ENCODE measurements at regions not wholly inside any gene's neighbourhood (a gene's known extent, or its start where the extent isn't known, plus 50 kb on each side); places are given as distances from the start of the nearest gene placed in this dataset.

DNA sequence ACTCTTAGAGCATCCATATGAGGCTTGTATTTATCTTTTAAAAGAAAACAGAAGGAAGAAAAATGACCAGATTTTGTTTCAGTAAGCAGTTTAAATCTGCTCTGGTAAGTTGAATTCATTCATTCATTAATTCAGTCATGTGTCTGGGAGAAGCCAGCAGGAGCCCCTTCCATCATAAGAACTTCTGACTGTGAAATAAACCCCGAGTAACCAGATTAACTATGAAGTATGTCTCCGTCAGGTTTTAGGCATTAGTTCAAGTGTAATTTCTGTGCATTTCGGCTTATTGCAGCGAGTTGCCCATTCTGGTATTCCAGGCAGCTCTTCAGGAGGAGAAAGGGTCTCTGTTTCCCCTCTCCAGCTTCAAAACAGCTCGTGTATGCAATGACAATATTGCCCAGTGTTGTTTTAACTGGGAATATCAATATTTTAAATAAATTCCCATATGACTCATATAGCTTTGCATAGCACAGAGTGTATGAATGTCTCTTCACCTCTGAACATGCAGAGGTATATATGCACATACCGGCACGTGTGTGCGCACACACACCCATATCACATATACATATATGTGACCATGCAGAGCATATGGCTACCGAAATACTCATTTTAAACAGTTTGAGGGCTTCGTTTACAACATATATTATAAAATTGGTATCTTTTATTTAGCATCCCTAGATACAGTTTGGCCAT lies 255.3 kb downstream of the BCOR start:
- no peak overlapping the region for H3K4me3 ChIP-seq (ENCODE audit: insufficient read depth, low read depth, low read length, poor library complexity, severe bottlenecking)
- no peaks in the 10 kb centered on the region for H3K9me3 ChIP-seq (ENCODE audit: control insufficient read depth, low read length)
- H3K27ac ChIP-seq (ENCODE audit: insufficient read depth, low read length, poor library complexity, severe bottlenecking) = no peak overlapping the region
- H3K27me3 ChIP-seq (replicated peaks; ENCODE audit: control insufficient read depth, insufficient read depth, low read length, poor library complexity, severe bottlenecking) = no peaks in the 10 kb centered on the region
- H3K36me3 ChIP-seq (ENCODE audit: control insufficient read depth, insufficient read depth, low read length) = no peaks in the 10 kb centered on the region
- no peaks in the 10 kb centered on the region for H3K4me1 ChIP-seq (ENCODE audit: control insufficient read depth, insufficient read depth, low read length, poor library complexity, severe bottlenecking)
- no peak for DNase-seq

DNA sequence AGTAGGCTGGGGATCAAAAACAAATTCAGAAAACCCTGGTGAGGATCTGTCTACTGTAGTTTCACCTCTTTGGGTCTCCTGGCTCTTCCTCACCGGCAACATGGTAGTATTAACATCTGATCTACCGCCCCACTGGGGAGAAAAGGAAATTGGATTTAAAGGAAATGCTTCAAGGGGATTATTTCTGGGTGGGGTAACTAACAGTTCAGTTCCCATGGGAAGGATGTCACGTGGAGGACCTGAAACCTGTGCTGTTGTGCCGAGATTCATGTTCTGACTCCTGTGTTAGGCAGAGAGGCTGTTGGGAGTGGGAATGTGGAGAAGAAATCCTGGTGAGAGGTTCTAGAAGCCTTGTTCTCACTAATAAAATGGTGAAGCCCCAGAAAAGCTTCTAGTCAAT lies 254.4 kb downstream of the BCOR start:
- Histone ChIP-seq H3K36me3 (ENCODE audit: control insufficient read depth, insufficient read depth, low read length) (no peaks in the 10 kb centered on the region), H3K9me3 (ENCODE audit: control insufficient read depth, low read length) (no peaks in the 10 kb centered on the region), H3K4me3 (ENCODE audit: insufficient read depth, low read depth, low read length, poor library complexity, severe bottlenecking) (no peak overlapping the region), H3K27ac (ENCODE audit: insufficient read depth, low read length, poor library complexity, severe bottlenecking) (no peak overlapping the region), H3K27me3 (replicated peaks; ENCODE audit: control insufficient read depth, insufficient read depth, low read length, poor library complexity, severe bottlenecking) (no peaks in the 10 kb centered on the region), H3K4me1 (ENCODE audit: control insufficient read depth, insufficient read depth, low read length, poor library complexity, severe bottlenecking) (no peaks in the 10 kb centered on the region)
- DNase-seq = no peak

DNA sequence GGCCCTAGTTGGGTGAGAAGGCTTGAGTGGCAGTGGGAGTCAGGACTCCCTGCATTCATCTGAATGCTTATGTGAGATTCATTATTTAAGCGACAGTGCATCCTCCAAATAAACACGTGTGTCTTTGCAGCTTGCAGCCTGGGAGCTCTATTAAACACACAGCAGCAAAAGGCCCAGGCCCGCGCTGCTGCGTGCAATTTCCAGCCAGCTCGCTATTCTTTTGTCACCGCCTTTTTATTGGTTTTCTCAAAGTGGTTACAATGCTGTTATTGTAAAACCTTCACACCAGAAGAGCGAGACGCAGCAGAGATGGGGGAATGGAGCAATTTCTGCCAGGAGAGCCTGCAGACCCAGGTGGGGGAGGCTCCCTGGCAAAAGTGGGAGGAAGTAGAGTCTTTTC lies 252.5 kb downstream of the BCOR start:
- no peaks in the 10 kb centered on the region for H3K36me3 ChIP-seq (ENCODE audit: control insufficient read depth, insufficient read depth, low read length)
- no peaks in the 10 kb centered on the region for H3K4me1 ChIP-seq (ENCODE audit: control insufficient read depth, insufficient read depth, low read length, poor library complexity, severe bottlenecking)
- H3K27me3 ChIP-seq (replicated peaks; ENCODE audit: control insufficient read depth, insufficient read depth, low read length, poor library complexity, severe bottlenecking) = no peaks in the 10 kb centered on the region
- no peak overlapping the region for H3K27ac ChIP-seq (ENCODE audit: insufficient read depth, low read length, poor library complexity, severe bottlenecking)
- no peaks in the 10 kb centered on the region for H3K9me3 ChIP-seq (ENCODE audit: control insufficient read depth, low read length)
- no peak for DNase-seq
- no peak overlapping the region for H3K4me3 ChIP-seq (ENCODE audit: insufficient read depth, low read depth, low read length, poor library complexity, severe bottlenecking)

DNA sequence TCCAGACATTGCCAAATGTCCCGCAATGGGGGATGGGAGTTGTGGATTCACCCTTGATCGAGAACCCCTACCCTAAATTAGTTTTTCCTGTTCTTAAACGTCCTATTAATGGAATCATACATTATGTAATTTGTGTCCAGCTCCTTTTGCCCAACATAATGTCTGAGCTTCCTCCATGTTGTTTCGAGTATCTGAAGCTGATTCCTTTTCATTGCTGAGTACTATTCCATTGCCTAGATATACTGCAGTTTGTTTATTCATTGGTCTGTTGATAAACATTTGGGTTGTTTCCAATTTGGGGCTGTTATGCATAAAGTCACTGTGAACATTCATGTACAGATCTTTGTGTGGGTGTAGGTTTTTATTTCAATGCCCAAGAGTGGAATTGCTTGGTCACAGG lies 251.3 kb downstream of the BCOR start:
- peaks cover 6% of the 10 kb centered on the region for H3K4me1 ChIP-seq (ENCODE audit: control insufficient read depth, insufficient read depth, low read length, poor library complexity, severe bottlenecking)
- H3K4me3 ChIP-seq (ENCODE audit: insufficient read depth, low read depth, low read length, poor library complexity, severe bottlenecking) = no peak overlapping the region
- no peaks in the 10 kb centered on the region for H3K27me3 ChIP-seq (replicated peaks; ENCODE audit: control insufficient read depth, insufficient read depth, low read length, poor library complexity, severe bottlenecking)
- H3K36me3 ChIP-seq (ENCODE audit: control insufficient read depth, insufficient read depth, low read length) = no peaks in the 10 kb centered on the region
- no peak for DNase-seq
- H3K27ac ChIP-seq (ENCODE audit: insufficient read depth, low read length, poor library complexity, severe bottlenecking) = no peak overlapping the region
- H3K9me3 ChIP-seq (ENCODE audit: control insufficient read depth, low read length) = no peaks in the 10 kb centered on the region

DNA sequence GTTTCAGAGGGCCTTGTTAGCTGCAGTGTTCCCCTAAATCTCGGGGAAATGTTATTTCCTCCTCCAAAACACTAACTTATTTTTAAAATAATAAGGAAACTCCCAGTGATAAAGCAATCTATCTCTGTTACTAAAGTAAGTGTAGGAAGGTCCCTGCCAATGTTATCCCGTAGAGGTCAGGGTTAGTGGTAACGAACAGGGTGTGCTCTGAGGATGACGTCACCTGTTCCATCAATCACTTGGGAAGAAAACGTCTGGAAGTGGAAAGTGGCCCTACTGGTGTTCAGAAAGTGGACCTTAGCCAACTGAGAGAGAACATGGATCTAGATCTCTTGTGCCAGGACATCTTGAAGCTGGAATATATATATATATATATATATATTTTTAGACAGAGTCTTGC lies 249.5 kb downstream of the BCOR start:
- Histone ChIP-seq H3K27ac (ENCODE audit: insufficient read depth, low read length, poor library complexity, severe bottlenecking) (no peak overlapping the region), H3K36me3 (ENCODE audit: control insufficient read depth, insufficient read depth, low read length) (no peaks in the 10 kb centered on the region), H3K27me3 (replicated peaks; ENCODE audit: control insufficient read depth, insufficient read depth, low read length, poor library complexity, severe bottlenecking) (no peaks in the 10 kb centered on the region), H3K4me1 (ENCODE audit: control insufficient read depth, insufficient read depth, low read length, poor library complexity, severe bottlenecking) (peaks cover 6% of the 10 kb centered on the region), H3K9me3 (ENCODE audit: control insufficient read depth, low read length) (no peaks in the 10 kb centered on the region), H3K4me3 (ENCODE audit: insufficient read depth, low read depth, low read length, poor library complexity, severe bottlenecking) (no peak overlapping the region)
- DNase-seq = no peak

DNA sequence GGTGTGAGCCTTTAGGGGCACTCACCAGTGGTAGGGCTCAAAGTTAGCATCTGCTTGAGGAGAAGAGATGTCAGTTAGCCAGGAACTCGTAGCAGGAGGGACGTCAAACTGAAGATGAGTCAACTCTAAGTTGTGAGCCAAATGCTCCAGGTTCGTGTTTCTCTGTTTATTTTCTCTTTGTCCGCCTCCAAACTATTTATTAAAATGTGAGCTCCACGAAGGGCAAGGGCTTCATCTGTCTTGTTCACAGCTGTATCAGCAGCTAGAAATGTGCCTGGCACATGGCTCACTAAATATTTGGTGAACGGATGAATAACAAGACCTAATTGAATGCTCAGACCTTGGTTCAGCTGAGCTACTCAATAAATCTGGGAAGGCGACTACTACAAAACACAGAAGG lies 248.9 kb downstream of the BCOR start:
- no peaks in the 10 kb centered on the region for H3K9me3 ChIP-seq (ENCODE audit: control insufficient read depth, low read length)
- no peak overlapping the region for H3K27ac ChIP-seq (ENCODE audit: insufficient read depth, low read length, poor library complexity, severe bottlenecking)
- peaks cover 9% of the 10 kb centered on the region for H3K4me1 ChIP-seq (ENCODE audit: control insufficient read depth, insufficient read depth, low read length, poor library complexity, severe bottlenecking)
- H3K36me3 ChIP-seq (ENCODE audit: control insufficient read depth, insufficient read depth, low read length) = no peaks in the 10 kb centered on the region
- DNase-seq = no peak
- H3K4me3 ChIP-seq (ENCODE audit: insufficient read depth, low read depth, low read length, poor library complexity, severe bottlenecking) = no peak overlapping the region
- H3K27me3 ChIP-seq (replicated peaks; ENCODE audit: control insufficient read depth, insufficient read depth, low read length, poor library complexity, severe bottlenecking) = no peaks in the 10 kb centered on the region

DNA sequence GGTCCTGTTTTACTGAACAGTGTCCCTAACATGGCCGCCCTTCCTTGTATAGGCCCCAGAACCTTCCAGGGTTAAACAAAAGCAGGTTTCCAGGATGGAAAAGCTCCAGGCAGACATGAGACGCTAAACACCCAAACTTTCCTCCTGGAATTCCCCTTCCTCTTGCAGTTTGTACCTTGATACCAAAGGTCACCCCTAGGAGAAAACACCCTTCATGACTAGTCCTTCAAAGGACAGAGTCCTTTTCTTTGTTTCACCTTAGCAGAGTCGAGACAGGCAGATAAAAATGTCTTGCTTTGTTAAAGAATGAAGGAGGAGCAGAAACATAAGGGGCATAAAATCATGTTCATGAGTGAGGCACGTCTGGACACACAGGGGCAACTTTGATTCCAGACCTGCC lies 247.5 kb downstream of the BCOR start:
- Histone ChIP-seq H3K4me1 (ENCODE audit: control insufficient read depth, insufficient read depth, low read length, poor library complexity, severe bottlenecking) (peaks cover 21% of the 10 kb centered on the region), H3K36me3 (ENCODE audit: control insufficient read depth, insufficient read depth, low read length) (no peaks in the 10 kb centered on the region), H3K9me3 (ENCODE audit: control insufficient read depth, low read length) (no peaks in the 10 kb centered on the region), H3K4me3 (ENCODE audit: insufficient read depth, low read depth, low read length, poor library complexity, severe bottlenecking) (no peak overlapping the region), H3K27ac (ENCODE audit: insufficient read depth, low read length, poor library complexity, severe bottlenecking) (no peak overlapping the region), H3K27me3 (replicated peaks; ENCODE audit: control insufficient read depth, insufficient read depth, low read length, poor library complexity, severe bottlenecking) (no peaks in the 10 kb centered on the region)
- DNase-seq = no peak

DNA sequence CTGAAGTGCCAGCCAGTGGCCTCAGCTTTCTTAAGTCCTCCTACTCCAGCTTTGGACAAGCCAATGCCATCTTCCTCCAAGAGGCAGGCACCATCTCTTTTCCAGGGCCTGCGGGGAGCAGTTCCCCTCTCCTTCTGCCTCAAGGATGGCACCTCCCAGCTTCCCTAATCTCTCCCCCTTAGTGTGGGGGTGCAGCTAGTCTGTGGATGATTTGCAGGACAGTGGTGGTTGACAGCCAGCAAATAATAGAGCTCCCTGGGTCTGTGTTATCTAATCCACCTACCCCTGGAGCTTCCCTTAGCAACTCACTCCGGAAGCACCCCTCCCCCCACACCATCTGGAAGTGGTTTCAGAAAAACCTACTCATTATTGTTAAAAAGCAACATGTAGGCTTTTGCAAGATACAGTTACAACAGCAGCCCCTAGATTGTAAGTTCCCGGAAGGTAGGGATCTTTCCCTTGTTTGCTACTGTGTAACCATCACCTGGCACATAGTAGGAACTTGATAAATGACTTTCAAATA lies 247.1 kb downstream of the BCOR start:
- Histone ChIP-seq H3K27ac (ENCODE audit: insufficient read depth, low read length, poor library complexity, severe bottlenecking) (no peak overlapping the region), H3K4me3 (ENCODE audit: insufficient read depth, low read depth, low read length, poor library complexity, severe bottlenecking) (no peak overlapping the region), H3K36me3 (ENCODE audit: control insufficient read depth, insufficient read depth, low read length) (no peaks in the 10 kb centered on the region), H3K9me3 (ENCODE audit: control insufficient read depth, low read length) (no peaks in the 10 kb centered on the region), H3K27me3 (replicated peaks; ENCODE audit: control insufficient read depth, insufficient read depth, low read length, poor library complexity, severe bottlenecking) (no peaks in the 10 kb centered on the region), H3K4me1 (ENCODE audit: control insufficient read depth, insufficient read depth, low read length, poor library complexity, severe bottlenecking) (peaks cover 24% of the 10 kb centered on the region)
- no peak for DNase-seq

DNA sequence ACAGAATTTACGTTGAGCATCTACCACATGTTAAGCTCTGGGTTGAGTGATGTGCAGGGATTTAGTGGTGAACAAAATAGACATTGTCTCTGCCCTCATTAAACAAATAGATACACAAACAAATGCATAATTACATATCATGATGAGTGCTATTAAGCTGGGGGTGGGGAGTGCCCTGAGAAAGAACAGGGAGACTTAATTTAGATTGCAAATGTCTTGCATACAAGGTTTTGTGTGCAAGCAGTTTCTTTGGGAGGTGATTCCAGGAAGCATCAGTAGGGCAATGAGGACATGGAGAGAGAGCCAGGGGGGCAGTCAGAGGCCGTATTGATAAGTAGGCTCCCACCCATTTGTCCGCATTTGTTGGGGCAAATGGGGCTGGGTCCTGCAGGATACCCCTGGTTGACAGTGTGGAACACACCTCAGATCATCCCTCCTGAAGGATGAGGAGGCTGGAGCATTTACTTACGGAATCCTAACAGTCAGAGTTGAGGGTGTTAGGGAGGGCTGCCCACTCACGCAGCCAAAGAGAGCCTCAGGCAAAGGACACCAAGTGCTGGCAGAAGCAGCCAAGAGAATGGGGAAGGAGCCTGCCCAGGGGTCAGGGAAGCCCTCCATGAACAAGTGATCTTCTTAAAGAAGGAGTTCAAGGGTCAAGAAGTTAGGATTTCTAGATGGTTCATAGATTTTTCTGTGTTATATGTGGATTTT lies 245.9 kb downstream of the BCOR start:
- DNase-seq = no peak

DNA sequence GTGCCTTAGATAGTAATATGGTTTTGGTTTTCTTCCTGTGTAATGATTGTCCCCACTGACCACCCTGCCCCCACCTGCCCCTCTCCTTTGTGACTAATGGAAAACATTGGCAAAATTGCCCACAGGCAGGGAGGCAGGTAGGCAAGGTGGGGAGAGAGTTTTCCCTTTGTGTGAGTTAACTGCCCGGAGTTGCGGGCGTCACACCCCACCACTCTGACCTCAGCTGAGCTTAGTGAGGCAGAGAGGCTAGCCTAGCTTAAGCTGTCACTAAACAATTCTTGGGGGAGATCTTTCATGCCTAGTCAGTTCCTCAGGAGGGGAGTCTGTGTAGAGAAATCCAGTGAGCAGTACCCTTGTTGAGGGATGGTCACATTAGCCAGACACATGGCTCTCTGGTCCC lies 245.3 kb downstream of the BCOR start:
- no peak overlapping the region for H3K27ac ChIP-seq (ENCODE audit: insufficient read depth, low read length, poor library complexity, severe bottlenecking)
- no peaks in the 10 kb centered on the region for H3K27me3 ChIP-seq (replicated peaks; ENCODE audit: control insufficient read depth, insufficient read depth, low read length, poor library complexity, severe bottlenecking)
- no peak overlapping the region for H3K4me3 ChIP-seq (ENCODE audit: insufficient read depth, low read depth, low read length, poor library complexity, severe bottlenecking)
- no peak for DNase-seq
- no peaks in the 10 kb centered on the region for H3K36me3 ChIP-seq (ENCODE audit: control insufficient read depth, insufficient read depth, low read length)
- peaks cover 32% of the 10 kb centered on the region for H3K4me1 ChIP-seq (ENCODE audit: control insufficient read depth, insufficient read depth, low read length, poor library complexity, severe bottlenecking)
- no peaks in the 10 kb centered on the region for H3K9me3 ChIP-seq (ENCODE audit: control insufficient read depth, low read length)

More for the DNA sequence above, 245.9 kb downstream of the BCOR start:
- no peaks in the 10 kb centered on the region for H3K36me3 ChIP-seq (ENCODE audit: control insufficient read depth, insufficient read depth, low read length)
- H3K9me3 ChIP-seq (ENCODE audit: control insufficient read depth, low read length) = no peaks in the 10 kb centered on the region
- H3K4me1 ChIP-seq (ENCODE audit: control insufficient read depth, insufficient read depth, low read length, poor library complexity, severe bottlenecking) = peaks cover 32% of the 10 kb centered on the region
- no peaks in the 10 kb centered on the region for H3K27me3 ChIP-seq (replicated peaks; ENCODE audit: control insufficient read depth, insufficient read depth, low read length, poor library complexity, severe bottlenecking)
- H3K4me3 ChIP-seq (ENCODE audit: insufficient read depth, low read depth, low read length, poor library complexity, severe bottlenecking) = no peak overlapping the region
- H3K27ac ChIP-seq (ENCODE audit: insufficient read depth, low read length, poor library complexity, severe bottlenecking) = no peak overlapping the region
